Naive thymus-derived CD4-positive, alpha-beta T cell (primary cell): ENCODE measurements at regions not wholly inside any gene's neighbourhood (a gene's known extent, or its start where the extent isn't known, plus 50 kb on each side); places are given as distances from the start of the nearest gene placed in this dataset.
"Not testable (repeated sequence)": the region's sequence is repeated elsewhere in the genome, so short reads cannot be mapped to it uniquely, and the experiment has no call there.

Experiments
- ATAC-seq: fragments of 150-1000 bp; cut with Tn5 transposase; 2 replicates; pipeline ENCODE4 v1.10.0; 2021; ENCODE audit warnings: mild to moderate bottlenecking, moderate library complexity
- CTCF ChIA-PET: fragments of 350-600 bp; sonication (Branson Sonifier 250); formaldehyde crosslinking; loops from one replicate; lab custom pipeline; 2021; ENCODE audit warnings: antibody characterized with exemption; lab: Charles Lee
- POLR2A ChIA-PET: fragments of 350-600 bp; sonication (Branson Sonifier 250); formaldehyde crosslinking; loops from one replicate; lab custom pipeline; 2021; ENCODE audit warnings: antibody characterized with exemption, inconsistent platforms; lab: Charles Lee
- DNase-seq, 9 donors: peaks; one replicate each; pipeline versions ENCODE4 v3.0.0 to v3.0.0-alpha.2; 2020 to 2022; ENCODE audit warnings: mixed read lengths in 1 of 9
- H3K27ac ChIP-seq: one replicate; pipeline ENCODE4 v1.7.0; 2013; ENCODE audit warnings: mild to moderate bottlenecking, low read depth, low read length, moderate library complexity
- H3K27me3 ChIP-seq, 2 donors: one replicate each; pipeline ENCODE4 v1.7.0; 2013; ENCODE audit warnings: low read length in 2 of 2, mild to moderate bottlenecking in 2 of 2, moderate library complexity in 2 of 2; ENCODE audit not compliant: control insufficient read depth in 2 of 2, insufficient read depth in 2 of 2
- H3K36me3 ChIP-seq, 3 experiments: 1 replicate in 2 of 3; 2 replicates in 1 of 3; pipeline ENCODE4 v1.7.0; 2013; ENCODE audit warnings: low read length in 3 of 3, mild to moderate bottlenecking in 3 of 3, moderate library complexity in 1 of 3; ENCODE audit not compliant: insufficient read depth in 3 of 3, control insufficient read depth in 2 of 3
- H3K4me1 ChIP-seq, 2 donors: one replicate each; pipeline ENCODE4 v1.7.0; 2013; ENCODE audit warnings: low read length in 2 of 2, mild to moderate bottlenecking in 2 of 2, moderate library complexity in 1 of 2; ENCODE audit not compliant: control insufficient read depth in 2 of 2, insufficient read depth in 2 of 2
- H3K4me3 ChIP-seq: 2 replicates; pipeline ENCODE4 v1.7.0; 2013; ENCODE audit warnings: mild to moderate bottlenecking, low read length
- H3K9me3 ChIP-seq, 3 experiments: 1 replicate in 2 of 3; 2 replicates in 1 of 3; pipeline ENCODE4 v1.7.0; 2013; ENCODE audit warnings: low read length in 3 of 3; ENCODE audit not compliant: control insufficient read depth in 2 of 3
- H3K27ac Mint-ChIP-seq, 9 donors: one replicate each; pipeline ENCODE4 v1.8.0; 2020 to 2022; ENCODE audit warnings: mixed read lengths in 9 of 9, mild to moderate bottlenecking in 8 of 9, moderate library complexity in 5 of 9, inconsistent platforms in 2 of 9
- H3K27me3 Mint-ChIP-seq, 5 donors: one replicate each; pipeline ENCODE4 v1.8.0; 2021 to 2022; ENCODE audit warnings: mixed read lengths in 5 of 5, mild to moderate bottlenecking in 1 of 5
- H3K36me3 Mint-ChIP-seq, 5 donors: one replicate each; pipeline ENCODE4 v1.8.0; 2020 to 2022; ENCODE audit warnings: mixed read lengths in 5 of 5, mild to moderate bottlenecking in 3 of 5, inconsistent platforms in 1 of 5
- H3K4me1 Mint-ChIP-seq, 7 donors: one replicate each; pipeline ENCODE4 v1.8.0; 2020 to 2022; ENCODE audit warnings: mixed read lengths in 7 of 7, mild to moderate bottlenecking in 3 of 7, inconsistent platforms in 1 of 7
- H3K4me3 Mint-ChIP-seq, 10 donors: one replicate each; pipeline ENCODE4 v1.8.0; 2020 to 2022; ENCODE audit warnings: mild to moderate bottlenecking in 10 of 10, mixed read lengths in 10 of 10, moderate library complexity in 6 of 10, inconsistent platforms in 2 of 10
- H3K9me3 Mint-ChIP-seq, 11 donors: one replicate each; pipeline ENCODE4 v1.8.0; 2020 to 2022; ENCODE audit warnings: mixed read lengths in 11 of 11, mild to moderate bottlenecking in 4 of 11, inconsistent platforms in 1 of 11, moderate library complexity in 1 of 11
- intact Hi-C, 2 donors: fragments of 100-400 bp; cut with micrococcal nuclease; formaldehyde crosslinking; loops; one replicate each; pipeline ENCODE4 v1.15.1; 2023

DNA sequence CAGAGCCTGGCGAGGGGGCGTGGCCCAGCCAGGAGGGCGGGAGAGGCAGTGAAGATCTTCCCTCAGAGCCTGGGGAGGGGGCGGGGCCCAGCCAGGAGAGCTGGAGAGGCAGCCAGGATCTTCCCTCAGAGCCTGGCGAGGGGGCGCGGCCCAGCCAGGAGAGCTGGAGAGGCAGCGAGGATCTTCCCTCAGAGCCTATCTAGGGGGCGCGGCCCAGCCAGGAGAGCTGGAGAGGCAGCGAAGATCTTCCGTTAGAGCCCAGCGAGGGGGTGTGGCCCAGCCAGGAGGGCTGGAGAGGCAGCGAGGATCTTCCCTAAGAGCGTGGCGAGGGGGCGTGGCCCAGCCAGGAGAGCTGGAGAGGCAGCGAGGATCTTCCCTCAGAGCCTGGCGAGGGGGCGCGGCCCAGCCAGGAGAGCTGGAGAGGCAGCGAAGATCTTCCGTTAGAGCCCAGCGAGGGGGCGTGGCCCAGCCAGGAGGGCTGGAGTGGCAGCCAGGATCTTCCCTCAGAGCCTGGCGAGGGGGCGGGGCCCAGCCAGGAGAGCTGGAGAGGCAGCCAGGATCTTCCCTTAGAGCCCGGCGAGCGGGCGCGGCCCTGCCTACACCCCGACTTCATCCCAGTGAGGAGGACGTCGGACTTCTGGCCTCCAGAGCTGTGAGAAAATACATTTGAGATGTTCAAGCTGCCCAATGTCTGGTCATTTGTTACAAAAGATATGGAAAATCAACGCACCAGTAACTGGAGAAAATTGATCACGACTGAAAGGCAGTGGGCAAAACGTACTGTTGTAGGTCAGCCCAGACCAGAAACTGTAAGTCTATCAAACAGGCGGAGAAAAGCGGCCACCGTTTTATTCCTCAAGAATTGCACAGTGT lies 63.4 kb upstream of the TMEM18 start:
- H3K36me3 Mint-ChIP-seq, H3K9me3 Mint-ChIP-seq, H3K27ac Mint-ChIP-seq, ATAC-seq, H3K9me3 ChIP-seq, H3K36me3 ChIP-seq, intact Hi-C loops, H3K27ac ChIP-seq, H3K27me3 ChIP-seq, DNase-seq, POLR2A ChIA-PET, H3K4me1 ChIP-seq, CTCF ChIA-PET: not testable (repeated sequence)
- peak overlapping the region; percentile 58 to 86 (median 80) for H3K4me3 Mint-ChIP-seq
- peak overlapping the region; percentile 62 for H3K4me3 ChIP-seq
- peaks cover 4 to 57% (median 37%) of the 10 kb centered on the region in 5 donors for H3K27me3 Mint-ChIP-seq
- H3K4me1 Mint-ChIP-seq, result peaks cover 5 to 18% (median 13%) of the 10 kb centered on the region in 7 donors

DNA sequence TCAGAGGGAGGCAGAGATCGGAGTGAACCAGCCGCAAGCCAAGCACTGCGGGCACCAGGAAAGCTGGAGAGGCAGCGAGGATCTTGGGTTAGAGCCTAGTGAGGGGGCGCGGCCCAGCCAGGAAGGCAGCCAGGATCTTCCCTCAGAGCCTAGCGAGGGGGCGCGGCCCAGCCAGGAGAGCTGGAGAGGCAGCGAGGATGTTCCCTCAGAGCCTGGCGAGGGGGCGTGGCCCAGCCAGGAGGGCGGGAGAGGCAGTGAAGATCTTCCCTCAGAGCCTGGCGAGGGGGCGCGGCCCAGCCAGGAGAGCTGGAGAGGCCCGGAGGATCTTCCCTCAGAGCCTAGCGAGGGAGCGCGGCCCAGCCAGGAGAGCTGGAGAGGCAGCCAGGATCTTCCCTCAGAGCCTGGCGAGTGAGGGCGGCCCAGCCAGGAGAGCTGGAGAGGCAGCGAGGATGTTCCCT lies 62.7 kb upstream of the TMEM18 start:
- H3K9me3 Mint-ChIP-seq, H3K4me1 ChIP-seq, H3K36me3 ChIP-seq, H3K9me3 ChIP-seq, H3K27ac ChIP-seq, ATAC-seq, POLR2A ChIA-PET, H3K27me3 ChIP-seq, DNase-seq, H3K36me3 Mint-ChIP-seq, intact Hi-C loops, CTCF ChIA-PET: not testable (repeated sequence)
- peak overlapping the region; percentile 62 for H3K4me3 ChIP-seq
- Mint-ChIP-seq H3K27ac (peak overlapping the region in 1 of 9 donors; percentile 16), H3K4me3 (peak overlapping the region; percentile 67 to 88 (median 82)), H3K27me3 (peaks cover 4 to 52% (median 41%) of the 10 kb centered on the region in 5 donors), H3K4me1 (peaks cover 5 to 18% (median 13%) of the 10 kb centered on the region in 7 donors)

DNA sequence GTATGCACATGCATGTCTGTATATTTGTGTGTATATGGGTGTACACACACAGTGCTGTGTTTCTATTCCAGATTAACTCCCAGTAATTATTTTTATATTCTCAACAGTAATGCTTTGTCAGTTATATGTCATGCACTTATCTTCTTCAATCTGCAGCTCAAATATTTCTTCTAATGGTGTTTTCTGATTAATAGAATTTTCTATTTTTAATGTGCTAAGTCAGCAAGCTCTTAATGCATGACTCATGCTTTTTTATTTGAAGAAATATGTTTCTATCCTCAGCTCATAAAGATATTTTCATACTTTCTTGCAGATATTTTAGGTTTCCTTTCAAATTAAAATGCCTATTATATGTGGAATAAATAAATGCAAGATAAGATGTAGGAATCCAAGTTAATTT lies 59.7 kb upstream of the TMEM18 start:
- peaks cover 8 to 41% (median 30%) of the 10 kb centered on the region in 5 donors for H3K27me3 Mint-ChIP-seq
- Histone ChIP-seq H3K4me1 (peaks cover 0 to 10% of the 10 kb centered on the region in 2 donors), H3K27me3 (no peaks in the 10 kb centered on the region), H3K36me3 (no peaks in the 10 kb centered on the region), H3K27ac (no peak overlapping the region), H3K9me3 (no peaks in the 10 kb centered on the region), H3K4me3 (no peak overlapping the region)
- DNase-seq (no peak), ATAC-seq (no peak)
- H3K36me3 Mint-ChIP-seq, result no peaks in the 10 kb centered on the region
- ChIA-PET POLR2A (no interaction called here), CTCF (no interaction called here)
- peaks cover 0 to 2% (median 0%) of the 10 kb centered on the region in 11 donors for H3K9me3 Mint-ChIP-seq
- H3K4me1 Mint-ChIP-seq, result peaks cover 5 to 18% (median 13%) of the 10 kb centered on the region in 7 donors
- H3K27ac Mint-ChIP-seq, result no peak overlapping the region
- intact Hi-C loops, result no loop called here
- no peak overlapping the region for H3K4me3 Mint-ChIP-seq

DNA sequence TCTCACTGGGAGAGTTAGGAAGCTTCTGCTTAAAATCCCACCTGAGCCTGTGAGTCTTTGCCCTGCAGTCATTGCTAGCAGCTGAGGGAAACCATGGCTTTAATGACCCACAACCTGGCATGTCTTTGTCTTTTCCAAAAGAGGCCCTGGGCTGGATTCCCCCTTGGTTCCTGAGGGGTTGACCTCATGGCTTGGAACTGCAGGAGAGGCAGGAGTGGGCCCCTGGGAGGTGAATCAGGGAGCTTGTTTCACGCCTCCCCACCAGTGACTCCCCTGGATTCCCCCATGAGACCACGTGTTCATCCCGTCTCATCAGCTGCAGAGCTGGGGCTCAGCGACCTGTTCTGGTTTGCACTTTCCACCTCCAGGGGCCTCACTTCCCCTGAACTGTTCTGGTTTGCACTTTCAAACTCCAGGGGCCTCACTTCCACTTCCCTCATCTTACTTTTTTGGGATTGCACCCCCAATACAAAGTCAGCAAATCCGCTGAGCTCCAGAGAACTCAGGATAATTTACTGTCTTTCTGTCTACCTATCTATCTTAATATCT lies 58.5 kb upstream of the TMEM18 start:
- H3K36me3 Mint-ChIP-seq, result no peaks in the 10 kb centered on the region
- peaks cover 5 to 17% (median 13%) of the 10 kb centered on the region in 7 donors for H3K4me1 Mint-ChIP-seq
- Histone ChIP-seq H3K27ac (no peak overlapping the region), H3K4me1 (peaks cover 0 to 10% of the 10 kb centered on the region in 2 donors), H3K4me3 (no peak overlapping the region), H3K9me3 (no peaks in the 10 kb centered on the region), H3K27me3 (no peaks in the 10 kb centered on the region), H3K36me3 (no peaks in the 10 kb centered on the region)
- peaks cover 0 to 2% (median 0%) of the 10 kb centered on the region in 11 donors for H3K9me3 Mint-ChIP-seq
- intact Hi-C loops, result no loop called here
- ChIA-PET POLR2A (no interaction called here), CTCF (no interaction called here)
- no peak overlapping the region for H3K4me3 Mint-ChIP-seq
- peaks cover 8 to 38% (median 22%) of the 10 kb centered on the region in 5 donors for H3K27me3 Mint-ChIP-seq
- DNase-seq (no peak), ATAC-seq (no peak)
- H3K27ac Mint-ChIP-seq, result no peak overlapping the region

DNA sequence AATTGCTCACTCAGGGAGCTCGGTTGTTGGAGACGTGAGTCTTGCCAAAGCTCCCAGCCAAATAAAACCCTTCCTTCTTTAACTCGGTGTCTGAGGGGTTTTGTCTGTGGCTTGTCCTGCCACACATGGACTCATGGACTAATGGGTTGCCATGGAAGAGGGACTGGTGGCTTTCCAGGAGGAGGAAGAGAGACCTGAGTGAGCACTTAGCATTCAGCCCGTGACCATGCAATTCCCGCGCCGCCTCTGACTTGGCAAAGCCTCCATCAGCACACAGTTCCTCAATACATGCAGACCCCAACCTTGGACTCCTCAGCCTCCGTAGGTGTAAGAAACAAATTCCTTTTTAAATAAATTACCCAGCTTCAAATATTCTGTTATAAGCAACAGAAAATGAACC lies 57.3 kb upstream of the TMEM18 start:
- ChIA-PET CTCF (no interaction called here), POLR2A (no interaction called here)
- ATAC-seq, result no peak
- H3K9me3 Mint-ChIP-seq, result peaks cover 0 to 2% (median 0%) of the 10 kb centered on the region in 11 donors
- no peak for DNase-seq
- H3K27me3 ChIP-seq, result no peaks in the 10 kb centered on the region
- H3K4me1 ChIP-seq, result peaks cover 0 to under 1% of the 10 kb centered on the region in 2 donors
- H3K27ac ChIP-seq, result no peak overlapping the region
- intact Hi-C loops, result no loop called here
- H3K4me1 Mint-ChIP-seq, result peaks cover 3 to 4% (median 4%) of the 10 kb centered on the region in 7 donors
- H3K27ac Mint-ChIP-seq, result no peak overlapping the region
- no peak overlapping the region for H3K4me3 ChIP-seq
- no peaks in the 10 kb centered on the region for H3K9me3 ChIP-seq
- no peaks in the 10 kb centered on the region for H3K36me3 Mint-ChIP-seq
- H3K4me3 Mint-ChIP-seq, result no peak overlapping the region
- peaks cover 9 to 35% (median 16%) of the 10 kb centered on the region in 5 donors for H3K27me3 Mint-ChIP-seq
- no peaks in the 10 kb centered on the region for H3K36me3 ChIP-seq

DNA sequence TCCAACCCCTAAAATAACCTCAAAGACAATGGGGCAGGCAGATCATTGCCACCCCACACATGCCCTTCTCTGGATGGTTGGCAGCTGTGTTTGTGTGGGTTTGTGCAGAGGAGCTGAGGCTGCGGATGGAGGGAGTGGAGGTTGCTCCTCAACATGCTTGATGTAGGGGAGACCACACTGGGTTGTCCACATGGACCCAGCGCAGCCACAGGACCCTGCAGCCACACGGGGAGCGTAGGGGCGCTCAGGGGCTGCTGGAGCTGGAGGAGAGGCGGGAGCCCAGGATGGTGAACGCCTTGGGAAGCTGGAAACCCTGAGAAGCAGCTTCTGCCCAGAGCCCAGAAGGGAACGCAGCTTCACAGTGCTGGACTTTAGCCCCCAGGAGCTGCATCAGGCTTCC lies 56.3 kb upstream of the TMEM18 start:
- H3K36me3 Mint-ChIP-seq, result no peaks in the 10 kb centered on the region
- ATAC-seq (no peak), DNase-seq (no peak)
- H3K4me1 Mint-ChIP-seq, result peaks cover 0 to 1% (median 0%) of the 10 kb centered on the region in 7 donors
- intact Hi-C loops, result no loop called here
- Histone ChIP-seq H3K4me3 (no peak overlapping the region), H3K36me3 (no peaks in the 10 kb centered on the region), H3K27ac (no peak overlapping the region), H3K9me3 (no peaks in the 10 kb centered on the region), H3K4me1 (no peaks in the 10 kb centered on the region), H3K27me3 (no peaks in the 10 kb centered on the region)
- H3K27me3 Mint-ChIP-seq, result peaks cover 13 to 39% (median 17%) of the 10 kb centered on the region in 5 donors
- H3K9me3 Mint-ChIP-seq, result no peaks in the 10 kb centered on the region
- ChIA-PET CTCF (no interaction called here), POLR2A (no interaction called here)
- no peak overlapping the region for H3K27ac Mint-ChIP-seq
- no peak overlapping the region for H3K4me3 Mint-ChIP-seq
